Mucosa of descending colon (tissue), 3 donors: ENCODE measurements at regions not wholly inside any gene's neighbourhood (a gene's known extent, or its start where the extent isn't known, plus 50 kb on each side); places are given as distances from the start of the nearest gene placed in this dataset.

Experiments used
- ATAC-seq: fragments of 200-7000 bp; cut with Tn5 transposase; one replicate; pipeline ENCODE4 v1.9.1; 2020; ENCODE audit warnings: mild to moderate bottlenecking, moderate library complexity
- DNase-seq, 3 donors: peaks; one replicate each; pipeline ENCODE4 v3.0.0-alpha.2; 2020
- H3K36me3 ChIP-seq: fragments of 200-600 bp; one replicate; pipeline ENCODE4 v1.8.0; 2021; ENCODE audit warnings: low read depth, mild to moderate bottlenecking
- H3K4me1 ChIP-seq: fragments of 200-600 bp; one replicate; pipeline ENCODE4 v1.8.0; 2021; ENCODE audit warnings: low read depth, mild to moderate bottlenecking
- H3K4me3 ChIP-seq: fragments of 200-600 bp; one replicate; pipeline ENCODE4 v1.8.0; 2021; ENCODE audit warnings: mild to moderate bottlenecking
- H3K9me3 ChIP-seq: fragments of 200-600 bp; one replicate; pipeline ENCODE4 v1.8.0; 2021; ENCODE audit warnings: mild to moderate bottlenecking
- CTCF ChIP-seq: fragments of 200-600 bp; IDR thresholded peaks from one replicate; pipeline ENCODE4 v1.8.0; 2022; ENCODE audit warnings: antibody characterized with exemption, mild to moderate bottlenecking
- intact Hi-C, 2 donors: fragments of 100-400 bp; cut with DNase I in 1 of 2; cut with micrococcal nuclease in 1 of 2; formaldehyde crosslinking; loops; one replicate each; pipeline versions ENCODE4 v1.11.0 to v1.11.1; 2022; cut with DNase I, micrococcal nuclease
- donor health status: DM: no; HTN: no; CAD: no; lungs with moderate emphysema.
- donor health status: DM: no; HTN: no; CAD: no.
- donor health status: DM: no; HTN: yes; CAD: no.

DNA sequence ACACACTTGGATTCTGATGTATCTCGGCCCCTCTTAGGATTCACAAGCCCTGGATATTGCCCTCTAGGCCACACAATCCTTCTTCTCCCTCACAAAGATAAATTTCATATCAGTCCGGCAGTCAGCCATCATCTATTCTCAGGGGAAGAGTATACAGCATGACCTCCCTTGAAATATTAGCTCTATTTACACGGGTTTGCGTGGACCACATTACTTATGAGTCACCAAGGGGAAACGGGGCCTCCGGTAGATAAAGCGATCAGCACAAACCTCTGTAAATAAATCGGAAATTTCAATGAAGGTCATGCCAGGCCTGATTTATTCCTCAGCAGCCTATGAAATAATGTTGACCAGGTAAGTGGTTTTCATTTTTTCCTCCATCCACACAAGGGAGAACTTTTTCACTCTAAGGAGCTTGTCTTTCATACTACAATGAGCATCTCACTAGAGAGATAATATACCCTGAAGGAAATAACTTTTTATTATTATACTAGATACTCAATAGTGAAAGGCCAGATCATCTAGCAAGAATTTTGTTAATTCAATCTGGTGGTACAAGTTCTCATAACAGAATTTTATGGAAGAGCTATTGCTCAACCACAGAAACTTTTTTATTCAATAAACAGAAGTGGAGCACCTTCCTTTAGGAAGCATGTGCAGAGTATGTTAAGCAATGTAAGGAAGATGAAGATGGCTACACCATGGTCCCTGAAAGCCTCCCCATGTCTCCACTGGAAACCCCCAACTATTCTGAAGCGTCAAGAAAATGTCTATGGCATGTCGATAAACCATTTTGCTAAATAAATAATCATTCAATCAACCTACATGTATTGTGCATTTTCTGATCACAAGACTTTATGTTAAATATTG is 125.2 kb upstream of the PIK3C3 start:
- Histone ChIP-seq H3K36me3 (no peaks in the 10 kb centered on the region), H3K9me3 (no peaks in the 10 kb centered on the region), H3K4me3 (no peak overlapping the region), H3K4me1 (no peaks in the 10 kb centered on the region)
- ATAC-seq (no peak), DNase-seq (no peak)
- intact Hi-C loops: no loop called here
- TF ChIP-seq CTCF: no peak

DNA sequence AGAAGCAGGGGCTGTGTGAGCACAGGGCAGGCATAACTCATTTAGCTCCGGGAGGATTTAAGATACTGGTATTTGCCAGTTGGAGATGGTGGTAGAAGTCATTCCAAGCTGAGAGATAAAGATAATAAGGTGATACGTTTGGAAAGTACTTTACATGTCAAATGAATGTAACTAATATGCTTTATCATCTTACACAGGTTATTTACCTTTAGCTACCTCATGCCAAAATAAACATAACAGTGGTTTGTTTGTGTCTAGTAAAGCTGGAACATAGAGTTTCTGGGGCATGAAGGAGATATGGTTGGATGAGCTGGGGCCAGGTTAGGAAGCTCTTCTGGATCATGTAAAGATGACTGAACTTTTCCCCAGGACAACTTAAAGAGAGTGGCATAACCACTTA is 126.9 kb upstream of the PIK3C3 start:
- TF ChIP-seq CTCF: no peak
- no peaks in the 10 kb centered on the region for H3K4me1 ChIP-seq
- DNase-seq: no peak
- H3K9me3 ChIP-seq: no peaks in the 10 kb centered on the region
- no peak for ATAC-seq
- intact Hi-C loops: no loop called here
- no peaks in the 10 kb centered on the region for H3K36me3 ChIP-seq
- no peak overlapping the region for H3K4me3 ChIP-seq

DNA sequence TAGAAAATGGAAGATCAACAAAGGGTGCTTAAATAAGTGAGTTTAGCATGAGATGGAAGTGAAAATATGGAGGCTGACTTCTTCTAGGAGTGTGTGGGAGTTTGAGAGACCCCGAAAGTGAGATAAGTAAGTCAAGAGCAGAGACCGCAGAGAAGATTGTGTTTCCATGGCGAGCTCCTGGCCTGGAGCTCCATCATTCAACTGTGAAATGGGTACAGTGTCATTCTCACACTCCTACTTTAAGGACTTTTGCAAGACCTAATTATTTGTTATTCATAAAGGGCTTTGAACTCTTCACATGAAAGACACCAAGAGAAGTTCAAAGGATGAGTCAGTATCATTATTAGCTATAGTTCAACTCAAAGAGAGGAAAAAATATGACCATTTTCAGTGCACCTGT is 134.2 kb upstream of the PIK3C3 start:
- no peak overlapping the region for H3K4me3 ChIP-seq
- DNase-seq (no peak), ATAC-seq (no peak)
- no peak for TF ChIP-seq CTCF
- intact Hi-C loops: no loop called here
- no peaks in the 10 kb centered on the region for H3K36me3 ChIP-seq
- no peaks in the 10 kb centered on the region for H3K9me3 ChIP-seq
- no peaks in the 10 kb centered on the region for H3K4me1 ChIP-seq

DNA sequence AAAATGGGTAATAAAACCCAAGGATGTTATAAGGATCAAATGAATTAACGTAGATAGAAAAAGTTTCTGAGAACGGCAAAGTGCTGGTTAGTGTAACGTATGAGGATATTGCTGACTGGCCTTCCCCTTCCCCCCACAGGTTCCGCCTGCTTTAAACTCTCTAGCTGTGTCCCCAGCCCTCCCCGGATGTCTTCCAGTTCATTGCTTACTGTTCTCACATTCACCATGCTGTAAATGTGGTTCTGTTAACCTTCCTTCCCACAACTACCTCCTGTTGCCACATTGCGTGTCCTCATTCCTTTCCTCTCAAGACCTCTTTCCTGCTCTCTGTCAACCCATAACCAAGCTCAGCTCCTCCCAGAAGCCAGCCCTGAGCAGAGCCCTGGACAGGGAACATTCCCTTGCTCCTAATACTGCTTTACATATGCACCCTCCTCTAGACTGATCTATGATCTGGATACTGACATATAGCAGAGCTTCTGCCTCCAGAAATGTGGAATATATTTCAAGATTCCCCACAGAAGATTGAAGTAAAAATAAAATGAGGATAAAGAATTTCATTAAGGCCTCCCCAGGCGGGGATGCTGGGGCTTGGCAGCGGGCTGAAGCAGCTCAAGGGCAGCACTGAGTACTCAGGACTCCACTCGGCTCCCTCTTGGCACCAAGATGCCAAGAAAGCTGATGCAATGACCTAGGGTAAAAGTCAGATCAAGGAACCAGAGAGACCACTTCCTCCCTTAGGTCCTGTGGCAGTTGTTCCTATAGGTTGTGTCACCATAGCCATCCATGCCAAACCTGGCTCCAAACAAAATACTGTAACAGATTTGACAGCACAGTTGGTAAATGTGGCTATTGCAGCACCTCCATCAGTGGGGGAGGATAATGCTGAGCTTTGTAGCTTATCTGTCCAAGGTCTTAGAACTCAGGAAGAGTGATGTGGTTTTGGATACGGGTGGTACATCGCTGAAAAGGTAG is 136.4 kb upstream of the PIK3C3 start:
- intact Hi-C loops: no loop called here
- Histone ChIP-seq H3K4me1 (no peaks in the 10 kb centered on the region), H3K9me3 (no peaks in the 10 kb centered on the region), H3K36me3 (no peaks in the 10 kb centered on the region), H3K4me3 (no peak overlapping the region)
- DNase-seq (no peak), ATAC-seq (no peak)
- no peak for TF ChIP-seq CTCF

GRCh38 chr18:41814651-41815050 is 140.4 kb upstream of the PIK3C3 start:
- no peak for ATAC-seq
- Histone ChIP-seq H3K4me3 (no peak overlapping the region), H3K4me1 (no peaks in the 10 kb centered on the region), H3K9me3 (no peaks in the 10 kb centered on the region), H3K36me3 (no peaks in the 10 kb centered on the region)
- DNase-seq: no peak
- no peak for TF ChIP-seq CTCF
- intact Hi-C loops: no loop called here
